ENCODE measurements at regions not wholly inside any gene's neighbourhood (a gene's known extent, or its start where the extent isn't known, plus 50 kb on each side); places are given as distances from the start of the nearest gene placed in this dataset.

DNA sequence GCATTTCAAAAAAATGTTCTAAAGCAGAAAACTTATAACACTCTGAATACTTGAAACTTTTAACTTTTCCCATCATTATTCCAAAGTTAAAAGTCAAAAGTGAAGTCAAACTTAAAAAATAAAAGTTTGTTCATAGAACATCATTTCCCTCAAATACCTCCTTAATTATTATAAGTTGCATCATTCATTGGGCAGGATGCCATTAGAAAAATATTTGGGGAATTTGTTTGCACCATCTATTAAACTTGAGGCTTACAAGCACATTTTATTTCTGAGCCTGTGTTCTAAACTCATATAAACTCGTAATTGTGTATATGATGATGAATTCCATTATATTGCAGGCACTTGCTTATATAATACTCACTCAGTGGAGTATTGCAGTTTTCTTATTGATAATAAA lies 588.0 kb upstream of the NRXN1 start:
- no peak overlapping the region for H3K4me2 ChIP-seq
- peaks cover 12 to 22% (median 15%) of the 10 kb centered on the region in 11 experiments for H3K9me3 ChIP-seq (replicated peaks in 1 of 11)
- H3K27me3 ChIP-seq: no peaks in the 10 kb centered on the region
- H3K9ac ChIP-seq: no peak overlapping the region
- no peaks in the 10 kb centered on the region for H3K36me3 ChIP-seq
- no peak for TF ChIP-seq Cebpa-rat (IDR thresholded peaks at IDR 0.05)
- H3K4me1 ChIP-seq: peaks cover 0 to 12% (median 0%) of the 10 kb centered on the region in 10 experiments; a peak in 3 of 20 replicates
- no peaks in the 10 kb centered on the region for H4K20me1 ChIP-seq
- H3K4me3 ChIP-seq: no peak overlapping the region
- H3K27ac ChIP-seq: no peak overlapping the region

GRCh38 chr2:51612387-51612786 lies 580.5 kb upstream of the NRXN1 start:
- H3K9me3 ChIP-seq (replicated peaks in 1 of 11): peaks cover 46 to 62% (median 48%) of the 10 kb centered on the region in 11 experiments
- no peaks in the 10 kb centered on the region; a peak in 1 of 22 replicates for H3K36me3 ChIP-seq
- H3K4me2 ChIP-seq: no peak overlapping the region
- no peak for TF ChIP-seq Cebpa-rat (IDR thresholded peaks at IDR 0.05)
- peaks cover 0 to 13% (median 0%) of the 10 kb centered on the region in 10 experiments; a peak in 3 of 20 replicates for H3K4me1 ChIP-seq
- no peak overlapping the region for H3K4me3 ChIP-seq
- H3K27ac ChIP-seq: no peak overlapping the region
- no peaks in the 10 kb centered on the region for H3K27me3 ChIP-seq
- H3K9ac ChIP-seq: no peak overlapping the region
- no peaks in the 10 kb centered on the region for H4K20me1 ChIP-seq

- no peak overlapping the region for H3K4me2 ChIP-seq
- H3K9me3 ChIP-seq (replicated peaks in 1 of 11): 0 out of 22 replicates have a peak, but pooled peaks cover 0 to 5% (median 0%) of the 10 kb centered on the region in 11 experiments
- no peaks in the 10 kb centered on the region for H4K20me1 ChIP-seq
- H3K36me3 ChIP-seq: no peaks in the 10 kb centered on the region
- no peak for TF ChIP-seq Cebpa-rat (IDR thresholded peaks at IDR 0.05)
- no peak overlapping the region for H3K4me3 ChIP-seq
- H3K4me1 ChIP-seq: peaks cover 0 to 10% (median 5%) of the 10 kb centered on the region in 10 experiments; a peak in 9 of 20 replicates
- H3K27ac ChIP-seq: no peak overlapping the region
- H3K27me3 ChIP-seq: no peaks in the 10 kb centered on the region
- no peak overlapping the region for H3K9ac ChIP-seq
These were observed 569.8 kb upstream of the NRXN1 start for GRCh38 chr2:51601706-51602105.

GRCh38 chr2:51597086-51597485 lies 565.2 kb upstream of the NRXN1 start:
- Histone ChIP-seq H3K27ac (no peak overlapping the region), H3K27me3 (no peaks in the 10 kb centered on the region), H4K20me1 (no peaks in the 10 kb centered on the region), H3K9ac (no peak overlapping the region), H3K4me3 (no peak overlapping the region), H3K4me1 (peaks cover 0 to 16% (median 7%) of the 10 kb centered on the region in 10 experiments; a peak in 9 of 20 replicates), H3K9me3 (replicated peaks in 1 of 11) (no peaks in the 10 kb centered on the region), H3K4me2 (peak overlapping the region in 5 of 11 experiments; percentile 2 to 41 (median 31); a peak in 6 of 22 replicates), H3K36me3 (no peaks in the 10 kb centered on the region)
- no peak for TF ChIP-seq Cebpa-rat (IDR thresholded peaks at IDR 0.05)

GRCh38 chr2:51595836-51596235 lies 563.9 kb upstream of the NRXN1 start:
- Histone ChIP-seq H3K36me3 (no peaks in the 10 kb centered on the region), H3K27me3 (no peaks in the 10 kb centered on the region), H3K4me1 (peaks cover 0 to 16% (median 7%) of the 10 kb centered on the region in 10 experiments; a peak in 9 of 20 replicates), H3K4me2 (no peak overlapping the region), H3K4me3 (no peak overlapping the region), H3K9me3 (replicated peaks in 1 of 11) (no peaks in the 10 kb centered on the region), H4K20me1 (no peaks in the 10 kb centered on the region), H3K9ac (no peak overlapping the region), H3K27ac (no peak overlapping the region)
- no peak for TF ChIP-seq Cebpa-rat (IDR thresholded peaks at IDR 0.05)

DNA sequence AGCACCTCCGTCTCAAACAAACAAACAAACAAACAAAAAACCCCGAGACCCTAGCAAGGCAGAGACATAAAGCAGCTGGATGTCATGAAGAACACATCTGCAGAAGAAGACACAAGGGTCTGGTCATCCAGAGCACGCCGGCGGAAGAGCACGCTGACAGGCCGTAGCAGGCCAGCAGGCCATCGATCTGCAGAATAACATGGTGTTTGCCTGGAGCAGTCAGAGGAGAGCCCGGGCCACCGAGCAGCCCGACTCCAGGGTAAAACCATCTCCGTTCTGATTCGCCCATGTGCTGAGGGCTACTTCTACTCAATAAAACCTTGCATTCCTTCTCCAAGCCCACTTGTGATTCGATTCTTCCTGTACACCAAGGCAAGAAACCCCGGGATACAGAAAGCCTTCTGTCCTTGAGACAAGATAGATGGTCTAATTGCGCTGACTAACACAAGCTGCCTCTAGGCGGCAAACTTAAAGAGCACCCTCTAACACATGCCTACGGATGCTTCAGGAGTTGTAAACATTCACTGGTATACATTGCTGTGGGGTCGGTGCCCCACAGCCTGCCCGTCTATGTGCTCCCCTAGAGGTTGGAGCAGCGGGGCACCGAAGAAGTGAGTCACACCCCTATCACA lies 549.8 kb upstream of the NRXN1 start:
- TF ChIP-seq Cebpa-rat (IDR thresholded peaks at IDR 0.05): no peak
- no peaks in the 10 kb centered on the region for H4K20me1 ChIP-seq

DNA sequence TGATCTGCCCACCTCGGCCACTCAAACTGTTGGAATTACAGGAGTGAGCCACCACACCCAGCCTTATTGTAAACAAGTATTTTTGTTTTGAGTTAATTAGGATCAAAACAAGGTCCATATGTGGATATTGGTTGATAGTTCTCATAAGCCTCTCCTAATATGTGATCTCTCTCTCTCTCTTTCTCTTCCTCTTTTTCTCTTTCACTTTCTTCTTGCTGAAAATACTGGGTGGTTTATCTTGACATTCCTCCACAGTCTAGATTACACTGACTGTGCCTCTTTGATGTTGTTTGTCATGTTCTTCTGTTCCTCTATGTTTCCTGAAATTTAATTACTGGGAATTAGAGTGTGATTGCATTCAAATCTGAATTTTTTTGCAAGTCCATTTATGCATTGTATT lies 547.5 kb upstream of the NRXN1 start:
- no peaks in the 10 kb centered on the region for H3K4me1 ChIP-seq
- H3K9ac ChIP-seq: no peak overlapping the region
- no peaks in the 10 kb centered on the region for H3K27me3 ChIP-seq
- H3K27ac ChIP-seq: no peak overlapping the region
- H4K20me1 ChIP-seq: no peaks in the 10 kb centered on the region
- H3K4me2 ChIP-seq: no peak overlapping the region
- no peaks in the 10 kb centered on the region for H3K36me3 ChIP-seq
- TF ChIP-seq Cebpa-rat (IDR thresholded peaks at IDR 0.05): no peak
- no peaks in the 10 kb centered on the region for H3K9me3 ChIP-seq (replicated peaks in 1 of 11)
- H3K4me3 ChIP-seq: no peak overlapping the region

More for the DNA sequence above, 549.8 kb upstream of the NRXN1 start:
- no peaks in the 10 kb centered on the region for H3K9me3 ChIP-seq (replicated peaks in 1 of 11)
- no peaks in the 10 kb centered on the region for H3K4me1 ChIP-seq
- no peak overlapping the region for H3K4me2 ChIP-seq
- H3K27ac ChIP-seq: no peak overlapping the region
- no peaks in the 10 kb centered on the region for H3K36me3 ChIP-seq
- H3K4me3 ChIP-seq: no peak overlapping the region
- no peaks in the 10 kb centered on the region for H3K27me3 ChIP-seq
- H3K9ac ChIP-seq: no peak overlapping the region

- Histone ChIP-seq H3K4me3 (no peak overlapping the region), H3K4me1 (no peaks in the 10 kb centered on the region), H3K27me3 (no peaks in the 10 kb centered on the region), H3K9ac (no peak overlapping the region), H4K20me1 (no peaks in the 10 kb centered on the region), H3K4me2 (no peak overlapping the region), H3K9me3 (replicated peaks in 1 of 11) (no peaks in the 10 kb centered on the region), H3K36me3 (no peaks in the 10 kb centered on the region), H3K27ac (no peak overlapping the region)
- no peak for TF ChIP-seq Cebpa-rat (IDR thresholded peaks at IDR 0.05)
These were observed 543.2 kb upstream of the NRXN1 start for GRCh38 chr2:51575181-51575580.

DNA sequence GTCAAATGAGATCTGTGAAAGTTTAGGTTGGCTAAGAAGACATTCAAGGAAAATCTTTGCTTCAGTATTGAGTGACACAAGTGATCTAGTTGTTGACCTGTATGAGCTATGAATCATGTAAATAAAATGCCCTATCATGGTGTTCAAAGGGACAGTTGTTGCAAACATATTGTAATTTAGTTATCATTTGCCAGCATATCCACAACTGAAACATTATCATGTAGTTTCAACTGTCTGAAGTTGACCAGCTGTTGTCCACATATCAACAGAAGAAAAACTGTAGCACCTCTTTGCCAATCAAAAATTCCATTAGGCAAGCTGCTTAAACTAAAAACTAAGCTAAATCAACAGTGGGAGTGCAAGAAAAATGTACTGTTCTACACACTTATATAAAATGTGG lies 527.1 kb upstream of the NRXN1 start:
- H3K9me3 ChIP-seq (replicated peaks in 1 of 11): no peaks in the 10 kb centered on the region
- no peak overlapping the region for H3K4me2 ChIP-seq
- H3K4me3 ChIP-seq: no peak overlapping the region
- H3K27me3 ChIP-seq: no peaks in the 10 kb centered on the region
- H3K4me1 ChIP-seq: no peaks in the 10 kb centered on the region
- H3K27ac ChIP-seq: no peak overlapping the region
- TF ChIP-seq Cebpa-rat (IDR thresholded peaks at IDR 0.05): no peak
- no peaks in the 10 kb centered on the region for H3K36me3 ChIP-seq
- no peaks in the 10 kb centered on the region for H4K20me1 ChIP-seq
- no peak overlapping the region for H3K9ac ChIP-seq

GRCh38 chr2:51553476-51553875 lies 521.5 kb upstream of the NRXN1 start:
- H3K4me2 ChIP-seq: no peak overlapping the region
- no peak overlapping the region for H3K4me3 ChIP-seq
- no peak for TF ChIP-seq Cebpa-rat (IDR thresholded peaks at IDR 0.05)
- H3K27me3 ChIP-seq: no peaks in the 10 kb centered on the region
- H3K9me3 ChIP-seq (replicated peaks in 1 of 11): peaks cover 0 to 4% (median 0%) of the 10 kb centered on the region in 11 experiments; a peak in 2 of 22 replicates
- H4K20me1 ChIP-seq: no peaks in the 10 kb centered on the region
- H3K36me3 ChIP-seq: no peaks in the 10 kb centered on the region
- H3K27ac ChIP-seq: no peak overlapping the region
- no peak overlapping the region for H3K9ac ChIP-seq
- H3K4me1 ChIP-seq: no peaks in the 10 kb centered on the region
